GM13976 (cell line): ENCODE measurements at regions not wholly inside any gene's neighbourhood (a gene's known extent, or its start where the extent isn't known, plus 50 kb on each side); places are given as distances from the start of the nearest gene placed in this dataset.

Source experiments
- DNase-seq: peaks from one replicate; pipeline ENCODE4 v3.0.0; 2012; ENCODE audit warnings: low spot score
- in situ Hi-C: fragments of 300-500 bp; cut with MboI; formaldehyde crosslinking; loops from one replicate; pipeline ENCODE4 v1.12.0; 2022; ENCODE audit warnings: low sequenced_read_pairs, mixed read lengths, inconsistent platforms; ENCODE audit not compliant: unreplicated experiment
- TF ChIP-seq, protein P1 (sequence below): IDR thresholded peaks from 2 replicates; pipeline ENCODE4 v1.5.1; 2012; ENCODE audit warnings: borderline replicate concordance, mild to moderate bottlenecking; ENCODE audit not compliant: insufficient read depth; ENCODE audit errors: extremely low read depth, missing control alignments, control extremely low read depth

DNA sequence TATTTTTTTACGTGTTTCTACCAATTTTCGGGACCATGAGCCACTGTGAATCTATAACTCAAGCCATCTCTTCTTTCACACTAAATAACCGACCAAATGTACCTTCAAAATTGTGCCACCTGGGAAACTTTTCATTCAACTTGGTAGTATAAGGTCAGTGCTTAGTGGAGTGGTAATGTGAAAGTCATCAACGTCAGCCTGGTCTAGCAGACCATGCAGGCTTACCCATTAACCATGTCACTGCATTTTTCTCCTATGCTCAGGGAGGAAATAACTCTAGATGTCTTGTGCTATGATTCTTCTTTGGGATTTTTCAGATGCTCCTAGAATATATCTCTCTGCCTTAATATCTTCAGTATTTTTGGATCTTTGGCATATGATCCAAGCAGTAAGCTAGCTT lies 1075.4 kb upstream of the POT1 start:
- TF ChIP-seq, protein P1, sequence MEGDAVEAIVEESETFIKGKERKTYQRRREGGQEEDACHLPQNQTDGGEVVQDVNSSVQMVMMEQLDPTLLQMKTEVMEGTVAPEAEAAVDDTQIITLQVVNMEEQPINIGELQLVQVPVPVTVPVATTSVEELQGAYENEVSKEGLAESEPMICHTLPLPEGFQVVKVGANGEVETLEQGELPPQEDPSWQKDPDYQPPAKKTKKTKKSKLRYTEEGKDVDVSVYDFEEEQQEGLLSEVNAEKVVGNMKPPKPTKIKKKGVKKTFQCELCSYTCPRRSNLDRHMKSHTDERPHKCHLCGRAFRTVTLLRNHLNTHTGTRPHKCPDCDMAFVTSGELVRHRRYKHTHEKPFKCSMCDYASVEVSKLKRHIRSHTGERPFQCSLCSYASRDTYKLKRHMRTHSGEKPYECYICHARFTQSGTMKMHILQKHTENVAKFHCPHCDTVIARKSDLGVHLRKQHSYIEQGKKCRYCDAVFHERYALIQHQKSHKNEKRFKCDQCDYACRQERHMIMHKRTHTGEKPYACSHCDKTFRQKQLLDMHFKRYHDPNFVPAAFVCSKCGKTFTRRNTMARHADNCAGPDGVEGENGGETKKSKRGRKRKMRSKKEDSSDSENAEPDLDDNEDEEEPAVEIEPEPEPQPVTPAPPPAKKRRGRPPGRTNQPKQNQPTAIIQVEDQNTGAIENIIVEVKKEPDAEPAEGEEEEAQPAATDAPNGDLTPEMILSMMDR = no peak
- DNase-seq = no peak
- in situ Hi-C loops = no loop called here

DNA sequence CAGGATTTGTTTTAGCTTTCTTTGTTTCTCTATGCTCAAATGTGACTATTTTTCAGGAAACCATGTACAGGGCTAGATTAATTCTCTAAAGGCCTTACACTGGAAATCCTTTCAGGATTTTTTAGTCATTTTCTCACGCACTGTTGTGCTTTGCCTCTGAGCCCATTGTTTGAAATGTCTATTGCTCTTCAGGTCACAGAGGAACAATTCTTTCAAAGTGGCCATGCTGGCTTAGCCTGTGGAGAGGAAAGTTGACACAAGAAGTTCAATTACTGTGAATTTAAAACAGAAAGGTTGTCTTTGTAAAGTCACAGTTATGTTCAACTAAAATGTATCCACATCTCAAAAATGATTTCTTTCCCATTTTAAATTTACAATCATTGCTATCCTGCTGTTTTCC lies 1071.7 kb upstream of the POT1 start:
- in situ Hi-C loops = no loop called here
- no peak for DNase-seq
- TF ChIP-seq, protein P1 = no peak

DNA sequence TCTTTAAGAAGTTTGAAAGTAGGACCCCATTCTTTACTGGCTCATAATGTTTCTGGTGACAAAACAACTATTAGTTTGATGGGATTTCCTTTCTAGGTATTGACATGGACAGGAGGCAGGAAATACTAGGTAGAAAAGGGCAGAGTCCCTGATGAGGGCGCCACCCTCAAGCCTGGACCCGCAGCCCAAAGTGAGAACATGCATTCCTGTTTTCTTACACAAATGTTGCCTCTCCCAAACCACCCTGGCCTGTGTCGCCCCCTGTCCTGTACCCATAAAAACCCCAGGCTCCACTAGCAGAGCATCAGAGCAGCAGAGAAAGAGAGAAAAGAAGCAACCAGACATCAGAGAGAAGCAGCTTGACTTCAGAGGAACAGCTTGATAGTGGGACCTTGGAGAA lies 1055.2 kb upstream of the POT1 start:
- DNase-seq = no peak
- in situ Hi-C loops = no loop called here
- TF ChIP-seq, protein P1 = no peak

DNA sequence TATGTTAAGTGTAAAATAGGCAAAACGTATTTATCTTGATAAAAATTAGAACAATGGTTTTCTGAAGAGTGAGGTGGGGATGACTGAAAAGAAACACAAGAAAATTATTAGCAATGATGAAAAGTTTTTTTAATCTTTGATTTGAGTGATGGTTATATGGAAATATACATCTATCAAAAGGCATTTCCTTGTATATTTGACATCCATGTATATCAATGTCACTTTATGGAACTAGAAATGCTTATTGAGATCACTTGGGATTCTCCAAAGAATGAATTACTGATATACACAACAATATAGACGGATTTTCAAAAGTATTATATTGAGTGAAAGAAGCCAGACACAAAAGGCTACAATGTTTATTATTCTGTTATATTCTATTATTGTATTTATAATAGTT lies 1042.0 kb upstream of the POT1 start:
- in situ Hi-C loops = no loop called here
- DNase-seq = no peak
- TF ChIP-seq, protein P1 = no peak

DNA sequence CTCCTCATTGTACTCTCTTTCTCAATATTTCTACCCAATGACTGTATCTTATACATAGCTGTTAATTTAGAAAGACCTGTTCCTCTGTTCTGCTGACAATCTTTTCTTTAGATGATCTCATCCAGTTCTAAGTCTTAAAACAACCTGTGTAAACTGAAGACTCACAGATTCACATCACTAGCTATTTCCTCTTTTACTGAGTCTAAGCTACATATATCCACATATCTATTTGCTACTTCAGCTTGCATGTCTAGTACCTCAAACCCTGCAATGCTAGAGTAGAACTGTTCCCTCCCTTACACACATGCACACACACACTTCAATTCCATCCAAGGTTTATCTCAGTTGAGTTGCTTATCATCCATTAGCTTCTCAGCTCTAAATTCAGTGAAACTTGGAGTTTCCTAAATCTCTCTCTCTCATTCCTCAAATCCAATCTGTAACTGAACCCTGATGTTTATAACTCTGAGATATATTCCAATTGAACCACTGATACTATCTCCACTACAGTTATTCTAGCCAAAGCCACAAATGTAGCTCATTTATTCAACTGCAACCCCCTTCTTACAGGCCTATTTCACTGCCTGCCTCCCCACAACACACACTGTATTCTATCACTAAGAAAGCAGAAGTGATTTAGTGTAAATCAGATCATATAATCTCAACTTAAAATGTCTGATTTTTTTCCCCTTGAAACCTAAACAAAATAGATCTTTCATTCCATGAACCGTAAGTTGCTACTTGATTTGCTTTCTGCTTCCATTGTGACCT lies 1036.8 kb upstream of the POT1 start:
- no peak for DNase-seq
- in situ Hi-C loops = no loop called here
- TF ChIP-seq, protein P1 = no peak

DNA sequence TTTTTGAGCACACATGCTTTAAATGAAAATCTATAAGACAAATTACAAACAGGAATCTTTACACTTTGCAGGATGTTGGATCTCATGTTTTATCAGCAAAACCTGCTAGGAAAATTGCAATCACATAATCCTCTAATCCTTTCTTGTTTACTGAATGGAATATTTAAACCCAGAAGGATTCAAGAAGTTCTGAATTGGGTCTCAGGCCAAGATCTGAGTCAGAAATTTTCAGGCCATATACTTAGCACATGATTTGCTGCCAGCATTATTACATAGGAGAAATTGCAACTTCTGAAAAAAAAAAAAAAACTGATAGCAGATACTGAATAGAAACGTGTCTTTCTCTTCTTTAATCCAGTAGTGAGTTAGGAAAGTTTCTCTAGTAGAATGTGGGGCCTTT lies 1005.3 kb upstream of the POT1 start:
- no peak for DNase-seq
- TF ChIP-seq, protein P1 = no peak
- in situ Hi-C loops = no loop called here
